RWPE2 (cell line): ENCODE measurements at regions not wholly inside any gene's neighbourhood (a gene's known extent, or its start where the extent isn't known, plus 50 kb on each side); places are given as distances from the start of the nearest gene placed in this dataset.
A peak's percentile ranks its signal among the peaks of the same experiment; 100 is the strongest.
"Not testable (repeated sequence)": the region's sequence is repeated elsewhere in the genome, so short reads cannot be mapped to it uniquely, and the experiment has no call there.

Source experiments
- ATAC-seq: fragments of 200-7000 bp; cut with Tn5 transposase; 3 replicates; pipeline ENCODE4 v1.9.1; 2021; ENCODE audit warnings: low read depth
- DNase-seq: peaks from one replicate; pipeline ENCODE4 v3.0.0-alpha.2; 2020; ENCODE audit warnings: low spot score
- H3K27ac ChIP-seq: fragments of 450-650 bp; 2 replicates; pipeline ENCODE4 v1.5.1; 2017; ENCODE audit warnings: mild to moderate bottlenecking; ENCODE audit not compliant: poor library complexity, severe bottlenecking
- H3K27me3 ChIP-seq: fragments of 250-450 bp; sonication (Bioruptor Pico); 2 replicates; pipeline ENCODE4 v1.5.1; 2021; ENCODE audit warnings: mild to moderate bottlenecking, moderate library complexity; ENCODE audit not compliant: insufficient read depth, poor library complexity, severe bottlenecking
- H3K36me3 ChIP-seq: fragments of 250-450 bp; sonication (Bioruptor Pico); 2 replicates; pipeline ENCODE4 v1.5.1; 2020; ENCODE audit warnings: low read depth, mild to moderate bottlenecking, moderate library complexity
- H3K4me1 ChIP-seq: fragments of 250-450 bp; sonication (Bioruptor Pico); 2 replicates; pipeline ENCODE4 v1.5.1; 2021; ENCODE audit warnings: mild to moderate bottlenecking, moderate library complexity; ENCODE audit not compliant: insufficient read depth, poor library complexity, severe bottlenecking
- H3K4me3 ChIP-seq: fragments of 250-450 bp; sonication (Bioruptor Pico); 2 replicates; pipeline ENCODE4 v1.5.1; 2021; ENCODE audit warnings: mild to moderate bottlenecking, moderate library complexity; ENCODE audit not compliant: severe bottlenecking
- H3K9me3 ChIP-seq: fragments of 250-450 bp; sonication (Bioruptor Pico); 2 replicates; pipeline ENCODE4 v1.5.1; 2021; ENCODE audit warnings: mild to moderate bottlenecking, moderate library complexity; ENCODE audit not compliant: severe bottlenecking
- CTCF ChIP-seq: fragments of 450-650 bp; IDR thresholded peaks from one replicate; pipeline ENCODE4 v1.5.1; 2017; ENCODE audit warnings: mild to moderate bottlenecking, moderate library complexity; ENCODE audit not compliant: poor library complexity, severe bottlenecking

DNA sequence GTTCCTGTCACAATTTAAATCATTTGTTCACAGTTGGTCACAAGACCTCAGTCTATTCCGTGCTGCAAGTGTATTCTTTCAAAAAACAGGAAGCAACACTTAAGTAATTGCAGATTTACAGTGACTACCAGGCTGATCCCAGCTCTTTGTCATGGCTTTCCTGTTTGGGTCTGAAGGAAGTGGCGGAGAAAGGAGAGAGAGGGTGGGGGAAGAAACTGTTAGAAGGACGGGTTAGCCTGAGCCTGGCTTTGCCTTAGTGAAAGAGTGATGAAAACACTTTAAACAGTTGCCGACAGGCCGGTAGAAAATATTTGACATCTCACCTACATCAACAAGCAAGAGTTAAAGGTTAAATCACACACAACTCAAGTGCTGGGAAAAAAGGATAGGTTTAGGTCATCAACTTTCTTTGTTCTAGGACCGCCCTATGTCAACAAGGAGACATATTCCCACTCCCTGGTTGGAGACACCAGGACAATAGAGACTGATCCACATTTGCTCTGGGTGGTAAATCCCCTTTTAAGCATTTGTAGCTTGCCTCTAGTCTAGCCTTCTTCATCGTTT is 102.2 kb upstream of the DAB2 start:
- Histone ChIP-seq H3K4me3 (no peak overlapping the region), H3K9me3 (no peaks in the 10 kb centered on the region), H3K27me3 (no peaks in the 10 kb centered on the region), H3K4me1 (no peaks in the 10 kb centered on the region), H3K27ac (no peak overlapping the region), H3K36me3 (no peaks in the 10 kb centered on the region)
- DNase-seq (no peak), ATAC-seq (no peak)
- no peak for TF ChIP-seq CTCF

- DNase-seq, H3K4me1 ChIP-seq, H3K4me3 ChIP-seq, H3K27me3 ChIP-seq, ATAC-seq, H3K27ac ChIP-seq, H3K9me3 ChIP-seq, H3K36me3 ChIP-seq: not testable (repeated sequence)
These were observed 101.0 kb upstream of the DAB2 start for GRCh38 chr5:39525781-39526180.

DNA sequence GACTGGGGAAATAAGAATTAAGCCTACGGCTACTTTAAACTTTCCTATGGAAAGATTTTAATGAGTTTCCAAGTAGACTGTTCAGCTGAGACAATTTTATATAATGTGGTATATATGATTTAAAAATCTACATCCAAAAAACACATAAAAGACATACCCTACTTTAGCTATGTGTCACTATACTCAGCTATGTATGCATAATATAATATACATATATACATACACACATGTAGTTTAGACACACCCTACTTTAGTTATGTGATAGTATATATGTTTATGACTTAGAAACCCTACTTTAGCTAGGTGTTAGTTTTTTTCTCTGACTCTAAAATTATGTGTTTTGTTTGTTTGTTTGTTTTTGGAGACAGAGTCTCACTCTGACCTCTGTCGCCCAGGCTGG is 100.5 kb upstream of the DAB2 start:
- ATAC-seq (no peak), DNase-seq (no peak)
- Histone ChIP-seq H3K9me3 (no peaks in the 10 kb centered on the region), H3K4me1 (no peaks in the 10 kb centered on the region), H3K27ac (no peak overlapping the region), H3K27me3 (no peaks in the 10 kb centered on the region), H3K4me3 (no peak overlapping the region), H3K36me3 (no peaks in the 10 kb centered on the region)
- TF ChIP-seq CTCF: no peak

DNA sequence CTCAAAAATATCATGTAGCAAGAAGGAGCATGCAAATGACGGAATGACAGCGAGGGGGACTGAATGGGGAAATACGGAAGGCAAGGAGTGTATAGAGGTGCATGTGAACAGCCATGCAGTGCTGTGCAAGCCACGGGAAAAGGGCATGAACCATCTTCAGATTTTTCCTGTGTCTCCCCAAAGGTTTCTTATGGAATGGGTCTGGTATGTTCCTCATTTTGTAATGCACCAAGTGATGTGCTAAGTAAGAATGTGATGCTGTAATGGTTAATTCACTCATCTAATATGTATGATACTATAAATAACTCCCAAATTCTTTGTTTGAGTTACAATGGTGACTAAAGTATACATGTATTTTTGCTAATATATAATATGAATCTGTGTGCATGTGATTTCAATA is 99.0 kb upstream of the DAB2 start:
- no peak for DNase-seq
- H3K4me3 ChIP-seq: no peak overlapping the region
- ATAC-seq: peak; percentile 29; the same call in 1 of the 3 replicates
- H3K9me3 ChIP-seq: no peaks in the 10 kb centered on the region
- no peak overlapping the region for H3K27ac ChIP-seq
- H3K36me3 ChIP-seq: no peaks in the 10 kb centered on the region
- peaks cover 13% of the 10 kb centered on the region for H3K4me1 ChIP-seq
- no peak for TF ChIP-seq CTCF
- no peaks in the 10 kb centered on the region for H3K27me3 ChIP-seq

DNA sequence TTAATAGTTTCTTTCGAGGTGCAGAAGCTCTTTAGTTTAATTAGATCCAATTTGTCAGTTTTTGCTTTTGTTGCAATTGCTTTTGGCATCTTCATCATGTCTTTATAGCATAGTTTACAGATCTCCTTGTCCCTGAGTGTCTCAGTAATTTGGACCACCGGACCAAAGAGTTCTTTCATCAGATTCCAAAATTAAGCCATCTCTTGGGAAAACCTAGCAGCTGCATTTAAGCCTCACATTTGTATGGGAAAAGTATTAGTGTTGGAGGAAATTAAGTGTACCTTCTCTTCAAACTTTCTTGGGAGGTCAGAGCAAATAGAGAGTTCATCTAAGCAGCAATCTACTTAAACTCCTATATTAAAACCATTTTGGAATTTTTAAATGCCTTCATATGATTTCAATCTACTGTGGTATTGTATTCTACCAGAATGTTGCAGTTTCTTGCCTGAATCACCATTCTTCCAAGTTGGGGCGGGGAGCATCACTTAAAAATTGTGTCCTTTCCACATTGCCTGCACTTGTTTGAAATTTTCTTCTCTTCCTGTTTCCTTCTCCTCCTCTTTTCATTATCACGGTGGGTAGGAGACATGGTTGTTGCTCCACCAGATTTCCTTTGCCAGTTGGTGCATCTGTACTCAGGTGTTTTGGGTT is 97.3 kb upstream of the DAB2 start:
- DNase-seq (no peak), ATAC-seq (no peak)
- Histone ChIP-seq H3K27me3 (no peaks in the 10 kb centered on the region), H3K36me3 (no peaks in the 10 kb centered on the region), H3K9me3 (no peaks in the 10 kb centered on the region), H3K4me1 (peaks cover 31% of the 10 kb centered on the region), H3K27ac (no peak overlapping the region), H3K4me3 (no peak overlapping the region)
- TF ChIP-seq CTCF: no peak
